AG09309 (cell line): ENCODE measurements at regions not wholly inside any gene's neighbourhood (a gene's known extent, or its start where the extent isn't known, plus 50 kb on each side); places are given as distances from the start of the nearest gene placed in this dataset.

Experiments
- DNase-seq: peaks from one replicate; pipeline ENCODE4 v3.0.0-alpha.2; 2010; ENCODE audit warnings: low read depth
- H3K4me3 ChIP-seq: 2 replicates; pipeline ENCODE4 v1.5.1; 2011; ENCODE audit warnings: mild to moderate bottlenecking, low read depth, low read length, moderate library complexity; ENCODE audit not compliant: control insufficient read depth
- CTCF ChIP-seq: IDR thresholded peaks from 2 replicates; pipeline ENCODE4 v1.5.1; 2011; ENCODE audit warnings: mild to moderate bottlenecking, low read depth, low read length, inconsistent platforms; ENCODE audit not compliant: insufficient read depth, control insufficient read depth; ENCODE audit errors: missing control alignments

GRCh38 chr5:57817001-57817453, 334.4 kb upstream of the ACTBL2 start:
- no peak for DNase-seq
- TF ChIP-seq CTCF = no peak

GRCh38 chr5:57816108-57816507, 333.5 kb upstream of the ACTBL2 start:
- TF ChIP-seq CTCF = no peak
- H3K4me3 ChIP-seq = no peak overlapping the region
- peak; percentile 89 for DNase-seq

More at GRCh38 chr5:57817001-57817453, 334.4 kb upstream of the ACTBL2 start:
- no peak overlapping the region for H3K4me3 ChIP-seq

GRCh38 chr5:57805732-57806131, 323.1 kb upstream of the ACTBL2 start:
- no peak for TF ChIP-seq CTCF

GRCh38 chr5:57805170-57805569, 322.6 kb upstream of the ACTBL2 start:
- DNase-seq = no peak
- no peak overlapping the region for H3K4me3 ChIP-seq
- no peak for TF ChIP-seq CTCF

More at GRCh38 chr5:57805732-57806131, 323.1 kb upstream of the ACTBL2 start:
- no peak overlapping the region for H3K4me3 ChIP-seq
- DNase-seq = no peak

GRCh38 chr5:57804505-57804904, 321.9 kb upstream of the ACTBL2 start:
- no peak overlapping the region for H3K4me3 ChIP-seq
- TF ChIP-seq CTCF = no peak
- no peak for DNase-seq

- peak; percentile 96 for DNase-seq
- no peak overlapping the region for H3K4me3 ChIP-seq
- TF ChIP-seq CTCF = no peak
Measured at GRCh38 chr5:57804007-57804444, 321.4 kb upstream of the ACTBL2 start.

GRCh38 chr5:57802131-57802530, 319.5 kb upstream of the ACTBL2 start:
- no peak for DNase-seq
- H3K4me3 ChIP-seq = no peak overlapping the region
- no peak for TF ChIP-seq CTCF
